ENCODE measurements at regions not wholly inside any gene's neighbourhood (a gene's known extent, or its start where the extent isn't known, plus 50 kb on each side); places are given as distances from the start of the nearest gene placed in this dataset.

DNA sequence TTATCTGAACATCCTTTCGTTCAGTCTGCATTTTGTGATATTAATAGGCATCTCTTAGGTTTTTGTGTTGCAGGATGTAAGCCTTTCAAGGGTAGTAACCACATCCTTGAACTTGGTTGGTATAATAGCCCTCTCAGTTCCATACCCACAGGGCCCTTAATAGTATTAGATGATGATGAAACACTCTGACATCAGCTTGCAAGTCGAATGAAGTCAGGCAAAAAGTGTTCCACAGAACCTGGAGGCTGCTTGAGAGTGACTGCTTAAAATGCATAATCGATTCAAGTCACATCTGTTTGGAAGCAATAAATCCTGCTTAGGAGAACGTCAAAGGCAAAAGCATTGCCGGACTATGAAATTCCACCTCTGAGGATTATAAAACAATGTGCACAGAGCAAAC lies 415.6 kb upstream of the KAZN start:
- DNase-seq (ENCODE audit: low spot score), result no peak

DNA sequence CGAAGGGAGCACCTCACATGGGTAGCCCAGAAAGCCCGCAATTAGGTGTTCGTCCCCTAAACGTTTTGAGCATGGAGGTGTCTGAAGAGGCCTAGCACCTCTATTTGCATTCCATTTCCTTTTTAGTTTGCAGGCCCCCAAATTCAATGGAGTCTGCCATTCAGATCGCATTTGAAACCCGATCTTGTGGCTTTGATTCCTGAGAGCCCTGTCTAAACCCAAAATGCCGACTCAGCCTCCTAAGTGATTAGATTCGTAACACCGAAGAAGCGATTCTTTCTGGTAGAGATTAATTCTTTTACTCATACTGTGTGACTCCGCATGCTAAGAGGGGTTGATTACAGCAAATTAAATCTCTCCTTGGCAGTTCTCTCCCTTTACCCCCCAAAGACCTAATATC lies 415.2 kb upstream of the KAZN start:
- no peak for DNase-seq (ENCODE audit: low spot score)

DNA sequence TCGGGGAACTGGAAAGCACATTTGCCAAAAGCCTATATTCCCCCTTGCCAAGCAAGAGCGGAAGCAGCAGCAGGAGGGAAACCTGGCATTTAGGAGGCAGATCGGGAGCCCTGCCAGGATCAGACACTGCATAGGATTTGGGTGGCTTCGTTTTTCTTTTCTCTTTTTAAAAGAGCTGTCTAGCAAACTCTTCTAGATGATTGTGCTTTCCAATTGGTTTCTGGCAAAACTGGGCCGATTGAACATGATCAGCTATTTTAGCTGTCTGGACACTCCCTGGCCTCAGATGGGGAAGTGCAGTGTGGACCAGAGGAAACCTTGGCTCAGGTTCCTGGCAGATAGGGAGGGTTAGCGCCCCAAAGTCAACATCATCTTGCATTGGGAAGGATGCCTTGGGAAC lies 414.0 kb upstream of the KAZN start:
- no peak for DNase-seq (ENCODE audit: low spot score)

DNA sequence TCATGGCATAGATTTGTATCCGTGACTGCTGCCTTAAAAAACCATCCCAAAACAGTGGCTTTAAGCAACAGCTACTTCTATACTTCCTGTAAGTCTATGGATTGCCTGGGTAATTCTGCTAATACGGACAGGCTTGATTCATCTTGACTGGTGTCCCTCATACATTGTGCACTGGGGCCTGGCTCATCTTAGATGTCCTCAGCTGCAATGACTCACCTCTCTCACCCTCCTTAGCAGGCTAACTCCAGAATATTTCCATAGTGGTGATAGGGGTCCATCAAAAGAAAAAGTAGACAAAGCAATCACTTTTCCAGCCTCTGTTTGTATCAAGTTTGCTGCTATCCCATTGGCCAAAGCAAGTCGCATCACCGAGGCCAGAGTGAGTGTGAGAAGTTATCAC lies 409.1 kb upstream of the KAZN start:
- no peak for DNase-seq (ENCODE audit: low spot score)

DNA sequence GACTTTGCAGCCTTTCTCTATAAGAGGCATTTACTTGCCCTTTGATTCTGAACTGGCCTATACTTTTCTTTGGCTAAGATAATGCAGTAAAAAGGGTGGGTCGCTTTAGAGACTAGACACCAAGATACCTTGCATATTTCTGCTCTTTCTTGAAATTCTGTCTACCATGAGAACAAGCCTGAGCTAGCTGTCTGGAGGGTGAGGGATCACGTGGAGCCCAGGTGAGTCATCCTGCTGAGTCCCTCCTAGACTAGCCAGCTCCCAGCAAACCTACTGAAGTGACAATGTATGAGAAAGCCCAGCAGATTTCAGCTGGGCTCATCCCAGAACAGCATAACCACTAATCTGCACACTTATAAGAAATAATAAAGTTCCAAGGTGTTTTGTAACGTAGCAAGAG lies 408.0 kb upstream of the KAZN start:
- no peak for DNase-seq (ENCODE audit: low spot score)

DNA sequence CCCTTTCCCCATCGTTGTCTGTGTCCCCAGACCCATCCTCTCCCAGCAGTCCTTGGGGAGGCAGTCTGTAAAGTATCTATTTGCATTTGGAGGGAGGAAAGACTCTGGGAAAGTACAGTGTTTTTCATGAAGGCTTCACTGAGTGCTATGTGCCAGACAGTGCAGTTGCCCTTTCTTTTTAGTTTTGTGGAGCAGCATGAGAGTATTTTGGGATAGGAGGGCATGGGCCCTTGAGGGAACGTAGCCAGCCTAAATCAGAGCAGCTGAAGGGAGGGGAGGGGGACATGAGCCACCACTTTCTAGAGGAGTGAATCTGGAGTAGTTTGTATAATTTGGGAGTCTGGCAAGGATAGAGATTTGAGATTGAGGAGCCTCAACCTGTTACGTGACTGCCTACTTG lies 404.0 kb upstream of the KAZN start:
- no peak for DNase-seq (ENCODE audit: low spot score)

DNA sequence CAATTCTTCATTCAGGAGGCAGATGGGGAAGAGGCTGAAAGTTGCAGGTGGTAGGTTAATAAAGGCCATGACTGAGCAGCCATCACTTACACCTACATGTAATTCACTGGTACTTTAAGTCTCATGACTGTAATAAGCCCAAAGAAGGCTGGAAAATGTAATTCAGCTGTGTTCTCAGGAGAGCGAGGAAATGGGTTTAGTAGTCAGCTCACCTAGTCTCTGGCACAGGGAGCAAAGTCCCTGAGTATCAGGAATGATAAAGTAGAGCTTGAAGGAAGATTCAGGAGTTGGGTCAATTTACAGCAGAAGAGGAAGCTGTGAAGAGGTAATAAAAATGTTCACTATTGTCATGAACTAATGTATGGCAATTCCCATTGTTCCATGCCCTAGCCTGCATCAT lies 393.4 kb upstream of the KAZN start:
- DNase-seq (ENCODE audit: low spot score), result no peak

DNA sequence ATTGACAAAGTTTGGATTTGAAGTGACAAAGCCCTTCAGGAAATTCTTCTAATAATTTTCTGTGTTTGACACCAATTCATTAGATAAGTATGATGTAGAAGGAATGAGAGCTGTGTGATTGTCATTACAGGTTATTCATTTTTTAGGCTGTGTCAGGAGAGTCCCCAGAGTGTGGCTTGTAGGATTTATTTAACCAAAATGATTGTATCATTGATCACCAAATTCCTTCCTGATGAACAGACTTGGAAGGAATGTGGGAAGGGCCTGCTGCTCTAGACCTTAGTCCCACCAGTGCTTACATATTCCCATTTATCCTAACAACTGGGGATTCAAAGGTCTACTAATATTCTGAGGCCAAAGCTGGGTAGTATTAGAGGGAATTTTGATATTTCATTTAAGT lies 383.3 kb upstream of the KAZN start:
- DNase-seq (ENCODE audit: low spot score), result no peak

DNA sequence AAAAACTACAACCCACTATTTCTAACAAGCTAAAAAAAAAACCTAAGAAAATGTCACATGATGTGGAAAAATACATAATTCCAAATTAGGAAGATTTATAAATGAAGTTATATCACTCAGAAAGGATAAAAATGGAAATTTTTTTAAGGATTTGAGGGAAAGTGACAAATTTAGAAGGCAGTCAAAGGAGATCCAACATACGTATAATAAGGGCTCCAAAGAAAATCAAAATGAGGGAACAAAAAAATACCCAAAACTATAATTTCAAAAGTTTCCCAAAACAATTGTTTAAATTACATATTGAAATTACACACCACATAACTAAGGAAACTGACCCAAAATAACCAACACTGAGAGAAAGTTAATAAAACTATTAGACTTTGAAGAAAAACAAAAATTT lies 381.1 kb upstream of the KAZN start:
- no peak for DNase-seq (ENCODE audit: low spot score)

DNA sequence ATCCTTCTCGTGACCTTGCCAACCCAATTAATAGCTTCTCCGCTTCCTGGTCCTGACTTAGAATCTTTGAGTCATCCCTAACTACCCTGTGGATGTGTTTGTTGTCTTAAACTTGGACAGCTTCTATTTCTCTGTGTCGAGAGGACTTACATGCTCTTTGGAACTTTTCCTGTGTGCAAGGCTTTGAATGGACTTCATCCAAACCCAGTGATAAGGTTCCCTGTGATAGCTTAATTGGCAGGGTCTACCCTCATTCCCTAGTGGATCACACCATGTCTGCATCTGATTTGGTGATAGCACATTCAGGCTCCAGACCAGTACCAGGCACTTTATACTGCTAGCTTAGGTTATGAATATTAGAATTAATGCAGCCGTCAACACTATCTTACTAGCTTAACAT lies 378.2 kb upstream of the KAZN start:
- no peak for DNase-seq (ENCODE audit: low spot score)

DNA sequence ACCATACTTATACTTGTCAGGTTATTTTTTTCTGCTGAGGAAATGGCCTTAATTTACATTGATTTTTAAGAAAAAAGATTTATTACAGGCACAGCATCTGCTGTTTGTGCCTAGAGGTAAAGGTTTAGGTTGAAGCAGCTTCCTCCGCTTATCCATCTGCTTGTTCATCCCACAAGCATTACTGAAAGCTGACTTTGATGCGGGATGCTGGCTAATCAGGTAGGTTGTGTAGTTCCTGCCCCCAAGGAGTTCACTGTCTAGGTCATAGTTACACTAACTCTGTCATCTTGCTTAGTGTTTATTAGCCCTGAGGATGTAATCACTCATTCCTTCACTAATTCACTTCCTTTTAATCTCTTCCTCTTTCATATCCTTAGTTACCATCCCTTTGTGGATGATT lies 377.7 kb upstream of the KAZN start:
- no peak for DNase-seq (ENCODE audit: low spot score)

DNA sequence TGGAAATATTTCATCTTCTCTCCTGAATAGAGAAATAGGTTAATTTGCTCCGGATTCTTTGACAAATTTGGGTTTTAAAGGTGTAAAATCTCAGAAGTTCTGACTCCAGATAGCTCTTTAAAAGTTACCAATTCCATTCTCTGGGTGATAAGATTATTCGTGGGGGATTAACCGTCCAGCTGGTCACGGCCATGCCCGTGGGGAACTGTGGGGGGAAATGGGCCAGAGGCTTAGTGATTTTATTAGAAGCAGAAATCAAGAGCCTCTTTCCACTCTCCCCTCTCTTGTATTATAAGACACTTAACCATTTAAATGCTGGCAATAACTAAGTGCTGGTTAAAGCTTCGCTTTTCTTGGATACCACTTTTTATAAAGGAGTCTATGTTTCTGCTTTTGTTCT lies 376.4 kb upstream of the KAZN start:
- DNase-seq (ENCODE audit: low spot score), result no peak

DNA sequence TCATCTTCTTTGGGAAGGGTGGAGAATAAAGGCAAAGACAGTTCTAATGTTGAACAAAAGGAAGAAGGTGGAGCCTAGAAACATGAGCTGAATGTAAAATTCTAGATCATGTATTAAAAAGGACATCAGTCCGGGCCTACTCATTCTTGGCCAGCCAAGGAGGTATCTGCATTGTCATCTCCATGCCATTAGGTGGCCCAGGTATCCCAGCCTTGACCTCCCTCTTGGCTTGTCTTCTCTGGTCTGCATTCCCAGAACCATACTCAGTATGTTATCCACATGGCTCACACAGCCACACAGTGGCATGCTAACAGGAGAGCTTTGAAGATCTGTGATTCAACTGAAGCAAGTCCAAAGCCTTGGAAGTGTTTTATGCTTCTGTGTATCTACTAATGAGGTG lies 369.8 kb upstream of the KAZN start:
- no peak for DNase-seq (ENCODE audit: low spot score)

DNA sequence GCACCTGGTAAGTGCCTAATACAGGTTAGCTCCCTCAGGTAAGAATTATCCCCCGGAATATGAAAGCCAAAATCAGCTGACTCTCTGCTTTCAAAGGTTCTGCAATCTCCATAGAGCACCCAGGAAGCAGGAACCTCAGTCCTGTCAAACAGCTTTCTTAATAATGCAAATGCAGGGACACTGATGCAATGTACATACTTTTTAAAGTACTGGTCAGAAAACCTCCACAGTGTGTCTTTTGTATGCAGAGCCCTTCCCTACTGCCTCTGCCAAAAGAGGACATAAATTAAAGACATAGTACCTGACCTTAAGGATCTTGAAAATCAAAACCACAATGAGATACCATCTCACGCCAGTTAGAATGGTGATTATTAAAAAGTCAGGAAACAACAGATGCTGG lies 365.0 kb upstream of the KAZN start:
- DNase-seq (ENCODE audit: low spot score), result no peak

DNA sequence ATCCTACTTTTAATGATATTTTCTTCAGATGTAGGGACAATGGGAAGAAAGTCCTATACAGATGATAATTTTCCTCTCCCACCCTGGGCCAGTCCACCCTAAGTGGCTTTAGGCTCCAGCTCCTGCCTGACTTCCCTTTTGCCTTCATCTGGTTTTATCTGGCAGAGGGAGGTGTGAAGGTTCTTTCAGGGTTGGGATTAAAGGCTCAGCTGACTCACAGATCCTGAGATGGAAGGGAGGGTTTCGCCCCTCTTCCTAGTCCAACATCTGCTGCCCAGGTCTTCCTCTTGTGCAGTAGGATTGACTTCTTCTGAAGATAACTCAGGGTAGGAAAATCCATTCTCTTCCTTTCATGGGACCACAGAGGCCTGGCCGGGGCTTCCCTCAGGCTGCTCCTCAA lies 362.4 kb upstream of the KAZN start:
- no peak for DNase-seq (ENCODE audit: low spot score)

DNA sequence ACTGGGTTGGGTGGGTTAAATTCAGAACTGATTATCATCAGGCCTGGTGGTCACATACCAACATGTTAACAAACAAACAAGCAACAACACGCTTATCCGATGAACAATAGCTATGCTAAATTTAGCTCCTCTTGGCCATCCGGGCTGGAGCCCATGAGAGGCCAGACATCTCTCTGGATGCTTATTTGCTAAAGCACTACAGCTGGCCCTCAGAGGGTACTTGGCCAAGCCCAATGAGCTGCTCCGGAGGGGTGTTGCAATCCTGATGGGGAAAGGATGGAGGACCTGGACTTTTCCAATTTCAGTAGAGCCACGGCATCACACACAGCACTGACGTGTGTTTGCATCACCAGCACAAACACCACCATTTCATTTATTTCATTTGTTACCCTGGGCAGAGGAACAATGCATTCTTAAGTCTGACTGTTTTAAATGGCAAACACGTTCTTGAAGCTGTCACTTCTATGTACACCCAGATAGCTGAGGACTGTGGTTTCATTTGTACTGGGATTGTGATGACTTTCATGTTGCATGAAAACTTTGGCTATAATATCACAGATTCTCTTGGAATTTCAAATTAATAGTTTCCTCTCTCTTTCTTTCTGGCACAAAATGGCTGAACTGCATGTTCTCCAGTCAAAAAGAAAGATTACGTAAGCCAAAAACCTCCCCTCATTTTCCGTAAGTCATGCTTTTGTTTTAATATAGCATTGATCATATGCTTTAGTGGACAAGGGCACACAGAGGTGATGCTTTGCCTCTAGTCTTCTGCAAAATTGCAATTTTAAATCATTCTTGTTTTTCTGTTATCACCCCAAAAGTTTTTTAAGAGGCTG lies 359.8 kb upstream of the KAZN start:
- DNase-seq (ENCODE audit: low spot score), result no peak

DNA sequence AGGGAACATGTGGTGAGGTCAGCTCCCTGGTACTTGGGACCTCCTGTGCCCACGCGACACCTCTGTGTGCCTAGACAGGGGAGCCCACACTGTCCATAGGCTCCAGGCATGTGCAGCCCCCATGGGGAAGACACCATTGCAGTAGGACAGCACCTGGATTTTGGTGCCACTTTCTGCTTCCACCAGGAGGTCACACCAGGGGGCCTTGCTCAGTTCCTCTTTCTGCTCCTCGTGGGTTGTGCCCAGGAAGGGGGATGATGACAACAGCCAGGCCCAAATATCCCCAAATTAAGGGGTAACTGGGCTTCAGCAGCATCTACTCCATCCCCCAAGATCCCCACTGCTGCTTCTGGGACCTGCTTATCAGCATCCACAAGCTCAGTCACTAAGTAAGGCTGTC lies 358.2 kb upstream of the KAZN start:
- DNase-seq (ENCODE audit: low spot score), result no peak

DNA sequence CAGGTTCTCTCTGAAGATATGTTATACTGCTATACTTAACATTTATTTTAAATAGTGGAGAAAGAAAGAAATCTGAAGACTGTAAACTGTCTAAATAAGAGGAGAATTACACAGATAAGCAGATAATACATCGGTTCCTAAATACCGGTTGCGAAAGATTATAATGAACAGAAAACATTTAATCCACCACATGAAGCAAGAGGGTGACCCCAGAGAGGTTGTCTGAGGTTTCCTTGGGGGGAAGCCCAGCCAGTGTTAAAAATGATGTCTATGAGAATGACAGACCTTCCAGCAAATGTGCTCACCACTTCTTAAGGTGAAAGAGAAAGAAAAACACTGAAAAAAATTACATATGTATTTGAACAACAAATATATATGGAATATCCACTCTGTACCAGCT lies 356.4 kb upstream of the KAZN start:
- no peak for DNase-seq (ENCODE audit: low spot score)

DNA sequence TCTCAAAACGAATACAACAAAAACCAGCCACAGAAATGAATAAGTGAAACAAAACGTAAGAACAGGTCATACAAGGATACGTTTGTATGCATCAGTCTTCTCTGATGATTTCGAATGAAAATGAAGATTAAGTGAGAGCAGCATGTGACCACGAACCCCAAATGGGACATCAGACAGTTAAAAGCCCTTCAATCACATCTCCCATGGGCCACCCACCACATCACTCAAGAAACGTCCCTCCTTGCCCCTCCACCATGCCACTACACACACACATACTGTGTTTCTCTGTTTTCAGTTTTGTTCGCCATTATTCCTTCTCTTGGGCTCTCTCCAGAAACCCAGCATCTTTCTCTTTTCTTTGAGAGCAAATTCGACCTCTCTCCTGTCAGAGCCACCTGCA lies 355.6 kb upstream of the KAZN start:
- DNase-seq (ENCODE audit: low spot score), result no peak

DNA sequence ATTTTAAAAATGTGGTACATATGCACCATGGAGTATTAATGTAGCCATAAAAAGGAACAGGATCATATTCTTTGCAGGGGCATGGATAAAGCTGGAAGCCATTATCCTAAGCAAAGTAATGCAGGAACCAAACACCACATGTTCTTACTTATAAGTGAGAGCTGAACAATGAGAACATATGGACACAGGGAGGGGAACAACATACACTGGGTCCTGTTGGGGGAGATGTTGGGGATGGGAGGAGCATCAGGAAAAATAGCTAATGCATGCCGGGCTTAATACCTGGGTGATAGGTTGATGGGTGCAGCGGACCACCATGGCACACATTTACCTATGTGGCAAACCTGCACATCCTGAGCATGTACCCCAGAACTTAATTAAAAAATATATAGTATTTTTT lies 352.5 kb upstream of the KAZN start:
- no peak for DNase-seq (ENCODE audit: low spot score)

DNA sequence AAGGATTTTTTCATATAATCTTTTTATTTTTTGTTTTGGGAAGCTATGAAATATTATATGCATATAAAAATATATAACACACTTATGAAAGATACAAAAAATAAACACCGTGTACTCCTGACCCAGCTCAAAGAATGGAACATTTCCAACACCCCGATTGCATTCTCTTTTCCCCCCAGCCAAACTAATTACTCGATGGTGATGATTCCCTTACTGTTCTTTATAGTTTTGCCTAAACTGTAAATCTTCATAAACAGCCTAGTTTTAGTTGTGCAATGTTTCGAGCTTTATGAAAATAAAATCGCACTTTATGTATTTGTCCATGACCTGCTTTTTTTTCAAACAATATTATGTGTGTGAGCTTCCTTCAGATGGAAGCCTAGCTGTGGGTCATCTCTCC lies 352.0 kb upstream of the KAZN start:
- DNase-seq (ENCODE audit: low spot score), result no peak

DNA sequence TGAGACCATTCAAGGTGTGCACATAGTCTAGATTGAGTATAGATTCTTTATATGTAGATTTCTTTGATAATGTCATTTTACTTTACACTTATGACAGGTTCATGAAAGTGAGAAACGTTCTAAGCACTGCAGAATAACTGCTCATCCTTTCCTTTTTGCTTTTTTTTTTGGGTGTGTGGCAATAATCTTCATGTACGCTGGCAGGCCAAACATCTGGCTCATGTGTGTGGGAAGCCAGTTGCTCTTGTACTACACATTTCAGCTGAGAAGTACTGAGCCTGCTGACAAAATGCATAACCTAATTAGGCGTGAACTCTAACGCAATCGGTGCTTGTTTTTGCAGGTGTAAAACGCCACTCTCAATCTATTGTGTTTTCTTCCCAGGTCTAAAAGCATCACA lies 350.8 kb upstream of the KAZN start:
- DNase-seq (ENCODE audit: low spot score), result no peak

DNA sequence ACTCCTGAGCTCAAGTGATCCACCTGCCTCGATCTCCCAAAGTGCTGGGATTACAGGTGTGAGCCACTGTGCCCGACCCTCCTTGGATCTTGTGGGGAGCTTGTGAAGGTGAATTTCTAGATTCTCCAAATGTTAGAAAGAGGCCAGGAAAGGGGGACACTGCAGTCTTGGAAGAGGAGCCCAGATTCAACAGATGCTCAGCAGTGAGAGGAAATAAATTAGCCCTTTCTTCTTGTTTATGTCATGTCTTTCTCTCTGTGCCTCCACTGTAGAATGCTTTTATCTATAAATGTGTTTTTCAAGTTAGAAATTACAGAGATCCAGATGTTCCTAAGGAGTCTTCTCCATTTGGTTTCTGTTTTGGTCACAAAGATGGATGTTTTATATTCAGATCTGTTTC lies 346.6 kb upstream of the KAZN start:
- DNase-seq (ENCODE audit: low spot score), result no peak

DNA sequence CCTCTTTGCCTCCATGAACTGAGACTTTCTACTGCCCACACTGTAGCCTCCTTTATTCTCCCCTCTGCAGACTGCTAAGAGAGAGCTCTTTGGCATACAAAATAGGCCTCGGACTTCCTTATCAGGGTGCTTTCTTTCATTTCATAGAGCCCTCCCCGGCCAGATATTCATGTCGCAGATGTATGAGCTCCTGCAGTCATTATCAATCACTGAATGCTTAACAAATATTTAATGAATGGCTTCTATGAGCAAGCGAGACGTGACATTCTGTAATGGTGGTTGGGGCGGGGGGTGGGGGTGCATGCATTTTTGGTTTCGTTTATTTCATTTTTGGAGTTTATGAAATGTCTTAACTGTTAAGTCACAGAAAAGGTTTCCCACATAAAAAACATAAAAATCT lies 344.8 kb upstream of the KAZN start:
- DNase-seq (ENCODE audit: low spot score), result no peak
